A204.1 (cell line): ENCODE measurements at regions not wholly inside any gene's neighbourhood (a gene's known extent, or its start where the extent isn't known, plus 50 kb on each side); places are given as distances from the start of the nearest gene placed in this dataset.
A peak's percentile ranks its signal among the peaks of the same experiment; 100 is the strongest.
"Not testable (repeated sequence)": the region's sequence is repeated elsewhere in the genome, so short reads cannot be mapped to it uniquely, and the experiment has no call there.

Experiments
- FAIRE-seq: peaks from 2 replicates; lab custom pipeline; 2012; peaks lifted over from hg19 to GRCh38; lab: Jason Lieb, UNC

GRCh38 chr2:208686665-208687064 lies 280.1 kb downstream of the PTH2R start:
- no peak for FAIRE-seq

GRCh38 chr2:208687720-208688119 lies 281.1 kb downstream of the PTH2R start:
- not testable (repeated sequence) for FAIRE-seq

GRCh38 chr2:208698114-208698513 lies 291.5 kb downstream of the PTH2R start:
- FAIRE-seq = no peak

- FAIRE-seq = no peak
Measured at GRCh38 chr2:208708486-208708885, 301.9 kb downstream of the PTH2R start.

GRCh38 chr2:208711598-208711997 lies 305.0 kb downstream of the PTH2R start:
- FAIRE-seq = no peak

GRCh38 chr2:208713066-208713745 lies 306.6 kb downstream of the PTH2R start:
- no peak for FAIRE-seq

GRCh38 chr2:208718828-208719227 lies 312.2 kb downstream of the PTH2R start:
- no peak for FAIRE-seq

GRCh38 chr2:208722731-208723130 lies 316.1 kb downstream of the PTH2R start:
- no peak for FAIRE-seq

GRCh38 chr2:208725280-208725679 lies 318.7 kb downstream of the PTH2R start:
- FAIRE-seq = no peak

GRCh38 chr2:208726242-208726641 lies 319.6 kb downstream of the PTH2R start:
- no peak for FAIRE-seq

- FAIRE-seq = not testable (repeated sequence)
Measured at GRCh38 chr2:208751663-208752415, 345.2 kb downstream of the PTH2R start.

GRCh38 chr2:208757364-208757763 lies 350.8 kb downstream of the PTH2R start:
- FAIRE-seq = no peak

GRCh38 chr2:208773074-208773473 lies 366.5 kb downstream of the PTH2R start:
- FAIRE-seq = peak; percentile 99

GRCh38 chr2:208781166-208781565 lies 374.6 kb downstream of the PTH2R start:
- FAIRE-seq = no peak

GRCh38 chr2:208782097-208782496 lies 375.5 kb downstream of the PTH2R start:
- no peak for FAIRE-seq

GRCh38 chr2:208783184-208783583 lies 376.6 kb downstream of the PTH2R start:
- FAIRE-seq = no peak

GRCh38 chr2:208784774-208785173 lies 378.2 kb downstream of the PTH2R start:
- FAIRE-seq = not testable (repeated sequence)

- FAIRE-seq = no peak
Measured at GRCh38 chr2:208791257-208791656, 384.7 kb downstream of the PTH2R start.

GRCh38 chr2:208792766-208793165 lies 386.2 kb downstream of the PTH2R start:
- FAIRE-seq = no peak

GRCh38 chr2:208793434-208793833 lies 386.8 kb downstream of the PTH2R start:
- no peak for FAIRE-seq

- FAIRE-seq = no peak
Measured at GRCh38 chr2:208794288-208794975, 387.8 kb downstream of the PTH2R start.

- FAIRE-seq = no peak
Measured at GRCh38 chr2:208798698-208799097, 392.1 kb downstream of the PTH2R start.

GRCh38 chr2:208799397-208799796 lies 392.8 kb downstream of the PTH2R start:
- no peak for FAIRE-seq
